ENCODE measurements at regions not wholly inside any gene's neighbourhood (a gene's known extent, or its start where the extent isn't known, plus 50 kb on each side); places are given as distances from the start of the nearest gene placed in this dataset.

DNA sequence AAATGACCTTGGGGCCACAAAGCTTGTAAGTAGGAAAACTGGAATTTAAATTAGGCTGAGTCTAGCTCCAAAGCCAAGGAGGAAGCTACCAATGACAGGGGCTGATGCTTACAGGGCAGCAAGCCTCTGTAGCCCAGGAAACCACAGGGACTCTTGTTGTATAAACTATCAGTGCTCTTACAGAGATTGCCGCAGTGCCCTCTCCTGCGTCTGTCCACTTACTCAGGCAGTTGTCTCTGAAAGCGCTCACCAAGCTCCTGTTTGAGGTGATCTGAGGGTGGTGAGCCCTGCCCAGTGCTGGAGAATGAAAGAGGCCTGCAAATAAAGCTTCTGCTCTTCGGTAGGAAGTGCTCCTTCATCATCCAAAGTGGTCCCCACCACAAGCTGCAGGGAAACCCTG, 498.8 kb downstream of the ARHGEF28 start:
- Mint-ChIP-seq H3K4me3 (no peak overlapping the region), H3K36me3 (no peaks in the 10 kb centered on the region), H3K4me1 (ENCODE audit: low read depth in 2 of 2) (no peaks in the 10 kb centered on the region), H3K9me3 (no peaks in the 10 kb centered on the region), H3K27me3 (peaks cover 9 to 24% of the 10 kb centered on the region in 2 donors), H3K27ac (no peak overlapping the region)
- ATAC-seq (no peak), DNase-seq (ENCODE audit: low spot score) (no peak)

DNA sequence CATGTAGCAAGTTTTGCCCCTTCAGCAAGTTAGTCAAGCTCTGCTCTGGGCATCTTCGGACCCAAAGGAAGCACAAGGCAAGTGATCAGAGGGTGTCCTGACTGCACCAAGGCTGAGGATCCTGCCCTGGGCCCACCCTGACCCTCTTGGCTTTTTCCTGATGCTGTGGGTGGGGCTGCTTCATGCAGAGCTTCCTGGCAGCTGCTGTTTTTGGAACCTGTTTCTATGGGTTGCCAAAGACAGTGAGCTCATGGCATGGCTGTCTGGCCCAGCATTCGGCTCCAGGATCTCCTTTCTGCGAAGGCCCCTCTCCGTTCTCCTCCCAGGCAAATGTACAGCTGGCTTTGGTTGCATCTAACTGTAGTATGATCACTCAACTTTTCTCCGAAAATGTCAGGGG, 497.9 kb downstream of the ARHGEF28 start:
- no peak for ATAC-seq
- Mint-ChIP-seq H3K4me1 (ENCODE audit: low read depth in 2 of 2) (no peaks in the 10 kb centered on the region), H3K27ac (no peak overlapping the region), H3K36me3 (no peaks in the 10 kb centered on the region), H3K9me3 (no peaks in the 10 kb centered on the region), H3K27me3 (peaks cover 11 to 24% of the 10 kb centered on the region in 2 donors), H3K4me3 (no peak overlapping the region)
- no peak for DNase-seq (ENCODE audit: low spot score)

DNA sequence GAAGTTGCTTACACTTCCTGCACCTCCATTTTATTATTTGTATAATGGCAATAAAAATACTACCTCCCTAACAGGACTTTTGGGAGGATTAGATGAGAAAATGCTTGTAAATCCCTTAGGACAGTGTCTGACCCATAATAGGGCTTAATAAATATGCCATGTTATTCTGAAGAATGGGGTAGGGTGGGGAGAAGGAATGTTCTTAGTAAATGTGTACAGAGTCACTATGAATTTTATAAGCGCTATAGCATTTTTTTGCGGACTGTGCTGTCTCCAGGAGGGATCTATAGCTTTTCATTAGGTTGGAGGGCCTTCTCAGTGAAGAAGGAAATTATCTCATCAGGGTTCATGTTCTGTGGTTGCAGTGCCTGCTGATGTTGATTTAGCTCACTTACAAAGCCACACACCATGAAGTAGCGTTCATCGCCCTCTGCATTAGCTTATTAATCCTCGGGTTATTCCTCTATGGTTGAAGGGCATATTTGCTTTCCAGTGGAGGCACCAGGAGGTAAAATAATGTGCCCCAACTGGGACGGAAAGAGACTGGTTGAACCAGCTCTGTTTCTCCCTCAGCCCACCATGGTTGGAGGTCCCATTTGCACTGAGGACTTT, 497.1 kb downstream of the ARHGEF28 start:
- Mint-ChIP-seq H3K27ac (no peak overlapping the region), H3K4me1 (ENCODE audit: low read depth in 2 of 2) (no peaks in the 10 kb centered on the region), H3K4me3 (no peak overlapping the region), H3K9me3 (no peaks in the 10 kb centered on the region), H3K36me3 (no peaks in the 10 kb centered on the region), H3K27me3 (peaks cover 5 to 15% of the 10 kb centered on the region in 2 donors)
- DNase-seq (ENCODE audit: low spot score) (no peak), ATAC-seq (no peak)

DNA sequence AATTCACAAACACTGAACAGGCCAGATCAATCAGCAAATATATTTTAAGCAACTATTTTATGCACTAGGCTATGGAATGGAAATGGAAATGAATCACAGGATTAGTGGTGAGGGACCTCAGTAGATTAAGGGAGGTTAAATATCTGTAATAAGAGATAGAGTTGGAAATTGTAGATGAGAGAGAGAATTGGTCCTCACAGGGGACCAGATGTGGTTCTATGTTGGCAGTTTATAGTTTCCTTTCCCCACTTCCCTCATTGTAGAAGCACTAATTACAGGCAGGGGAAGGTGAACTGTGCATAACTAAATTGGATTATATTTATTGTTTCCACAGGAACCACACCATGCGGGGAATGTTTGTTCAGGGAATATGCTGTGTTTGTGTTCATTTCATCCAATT, 496.2 kb downstream of the ARHGEF28 start:
- no peaks in the 10 kb centered on the region for H3K9me3 Mint-ChIP-seq
- ATAC-seq (no peak), DNase-seq (ENCODE audit: low spot score) (no peak)
- no peak overlapping the region for H3K4me3 Mint-ChIP-seq
- no peaks in the 10 kb centered on the region for H3K36me3 Mint-ChIP-seq
- peaks cover 5 to 11% of the 10 kb centered on the region in 2 donors for H3K27me3 Mint-ChIP-seq
- no peak overlapping the region for H3K27ac Mint-ChIP-seq
- no peaks in the 10 kb centered on the region for H3K4me1 Mint-ChIP-seq (ENCODE audit: low read depth in 2 of 2)

DNA sequence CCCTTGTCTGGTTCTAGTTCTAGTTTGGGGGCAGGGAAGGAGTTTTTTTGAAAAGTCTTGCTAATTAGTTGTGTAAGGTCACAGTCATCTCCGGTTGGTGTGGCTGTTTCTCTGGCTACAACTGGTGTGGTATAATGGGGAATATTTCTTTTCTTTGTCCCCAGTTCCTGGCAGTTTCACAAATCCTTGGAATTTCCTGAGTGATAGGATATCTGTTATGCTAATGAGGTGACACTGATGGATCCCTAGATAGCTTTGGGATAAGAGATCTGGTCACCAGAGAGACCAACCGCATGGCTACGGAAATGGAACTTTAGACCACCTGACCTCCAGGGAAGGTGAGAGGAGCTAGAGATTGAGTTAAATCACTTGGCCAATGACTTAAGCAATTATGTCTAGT, 494.6 kb downstream of the ARHGEF28 start:
- Mint-ChIP-seq H3K4me1 (ENCODE audit: low read depth in 2 of 2) (no peaks in the 10 kb centered on the region), H3K27me3 (peaks cover 8 to 14% of the 10 kb centered on the region in 2 donors), H3K27ac (no peak overlapping the region), H3K36me3 (no peaks in the 10 kb centered on the region), H3K9me3 (no peaks in the 10 kb centered on the region), H3K4me3 (no peak overlapping the region)
- no peak for DNase-seq (ENCODE audit: low spot score)
- no peak for ATAC-seq

DNA sequence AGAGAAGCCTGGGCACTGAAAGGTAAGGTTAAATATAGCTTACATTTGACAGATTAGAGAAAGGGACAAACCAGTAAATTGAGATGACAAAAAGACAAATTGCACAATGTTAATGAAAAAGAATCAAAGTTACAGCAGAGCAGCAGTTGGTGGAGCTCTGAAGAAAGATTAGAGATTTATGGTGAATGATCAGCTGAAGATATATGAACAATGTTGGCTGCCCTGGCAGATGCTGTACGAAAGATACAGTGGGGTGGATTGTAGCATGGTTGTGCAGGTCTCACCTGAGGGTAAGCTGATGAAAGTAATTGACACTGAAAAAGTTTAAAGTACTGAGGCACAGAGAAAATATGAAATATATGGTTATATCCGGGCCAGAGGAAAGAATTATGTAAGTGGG, 492.1 kb downstream of the ARHGEF28 start:
- Mint-ChIP-seq H3K27ac (no peak overlapping the region), H3K36me3 (no peaks in the 10 kb centered on the region), H3K4me1 (ENCODE audit: low read depth in 2 of 2) (no peaks in the 10 kb centered on the region), H3K4me3 (no peak overlapping the region), H3K9me3 (no peaks in the 10 kb centered on the region), H3K27me3 (peaks cover 6 to 27% of the 10 kb centered on the region in 2 donors)
- DNase-seq (ENCODE audit: low spot score) (no peak), ATAC-seq (no peak)

DNA sequence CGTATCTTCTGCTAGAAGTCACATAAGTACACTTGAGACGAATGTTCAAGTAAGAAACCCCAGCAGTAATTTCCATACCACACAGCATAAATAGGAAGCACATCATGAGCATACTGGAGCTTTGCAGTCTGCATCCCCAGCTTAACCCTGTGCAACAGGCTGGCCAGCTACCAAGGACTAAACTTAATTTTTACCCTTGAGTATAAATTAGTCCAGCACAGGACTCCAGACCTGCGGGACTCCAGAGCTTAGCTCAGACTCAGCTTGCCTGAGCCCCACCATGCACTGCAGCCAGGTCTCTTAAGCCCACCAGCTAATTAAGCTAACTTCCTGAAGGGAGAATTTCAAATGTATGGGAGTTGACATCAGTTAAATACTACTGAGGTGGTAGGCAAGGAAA, 491.0 kb downstream of the ARHGEF28 start:
- H3K27me3 Mint-ChIP-seq, result peaks cover 11 to 31% of the 10 kb centered on the region in 2 donors
- DNase-seq (ENCODE audit: low spot score), result no peak

DNA sequence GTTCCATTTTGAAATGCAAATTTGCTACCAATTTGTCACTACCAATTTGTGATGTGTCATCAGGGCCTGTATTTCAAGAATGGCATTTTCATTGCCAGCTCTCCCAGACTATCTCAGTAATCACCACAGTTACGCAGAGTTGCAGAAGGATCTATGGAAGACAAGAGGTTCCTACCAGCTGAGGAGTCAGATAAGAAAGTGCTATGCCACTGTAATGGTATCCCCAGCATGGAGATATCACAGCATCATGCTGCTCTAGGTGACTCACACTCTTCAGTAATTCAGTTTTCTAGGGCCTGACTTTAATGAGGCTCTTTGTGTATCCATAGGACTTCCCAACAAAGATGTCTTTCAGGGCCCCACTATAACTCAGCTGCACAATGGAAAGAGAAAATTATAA, 490.3 kb downstream of the ARHGEF28 start:
- H3K36me3 Mint-ChIP-seq, result no peaks in the 10 kb centered on the region
- H3K27me3 Mint-ChIP-seq, result peaks cover 15 to 27% of the 10 kb centered on the region in 2 donors
- H3K4me1 Mint-ChIP-seq (ENCODE audit: low read depth in 2 of 2), result no peaks in the 10 kb centered on the region
- no peaks in the 10 kb centered on the region for H3K9me3 Mint-ChIP-seq
- no peak for ATAC-seq
- H3K4me3 Mint-ChIP-seq, result no peak overlapping the region
- no peak overlapping the region for H3K27ac Mint-ChIP-seq
- DNase-seq (ENCODE audit: low spot score), result no peak

More for the DNA sequence above, 491.0 kb downstream of the ARHGEF28 start:
- Mint-ChIP-seq H3K27ac (no peak overlapping the region), H3K9me3 (no peaks in the 10 kb centered on the region), H3K4me1 (ENCODE audit: low read depth in 2 of 2) (no peaks in the 10 kb centered on the region), H3K36me3 (no peaks in the 10 kb centered on the region), H3K4me3 (no peak overlapping the region)
- ATAC-seq, result no peak

DNA sequence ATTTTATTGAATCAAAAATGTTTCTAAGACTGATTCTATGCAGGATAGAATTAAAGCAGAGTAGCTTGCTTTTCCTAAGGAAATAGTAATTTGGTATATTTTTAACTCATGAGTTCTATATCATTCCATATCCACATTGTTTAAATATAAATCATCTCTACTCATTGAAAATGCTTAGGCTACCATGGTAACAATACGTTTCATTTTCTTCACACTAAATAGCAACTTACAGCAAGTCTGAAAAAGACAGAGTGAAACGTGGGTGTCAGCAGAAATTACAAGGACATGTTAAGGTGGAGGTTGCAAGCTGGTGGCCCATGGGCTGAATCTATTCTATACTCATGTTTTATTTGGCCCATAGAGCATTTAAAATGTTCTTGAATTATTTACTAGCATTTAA, 487.9 kb downstream of the ARHGEF28 start:
- H3K27ac Mint-ChIP-seq, result no peak overlapping the region

DNA sequence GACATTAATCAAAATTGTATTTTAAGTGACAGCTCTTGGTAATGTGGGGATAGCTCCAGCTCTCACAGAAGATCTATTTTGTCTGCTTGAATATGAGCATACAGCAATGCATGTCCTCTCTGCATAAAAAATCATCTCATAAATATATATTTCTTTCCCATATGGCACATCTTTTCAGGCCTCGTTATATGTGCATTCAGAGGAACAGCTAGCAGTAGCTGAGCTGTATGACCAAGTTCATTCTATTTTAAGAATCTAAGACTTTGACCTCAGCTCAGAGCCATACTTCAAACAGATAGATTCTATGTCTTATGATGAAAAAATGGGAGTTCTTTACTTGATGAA, 487.2 kb downstream of the ARHGEF28 start:
- DNase-seq (ENCODE audit: low spot score) (no peak), ATAC-seq (no peak)
- no peaks in the 10 kb centered on the region for H3K36me3 Mint-ChIP-seq
- no peak overlapping the region for H3K27ac Mint-ChIP-seq
- H3K4me1 Mint-ChIP-seq (ENCODE audit: low read depth in 2 of 2), result no peaks in the 10 kb centered on the region
- no peak overlapping the region for H3K4me3 Mint-ChIP-seq
- peaks cover 19 to 35% of the 10 kb centered on the region in 2 donors for H3K27me3 Mint-ChIP-seq
- no peaks in the 10 kb centered on the region for H3K9me3 Mint-ChIP-seq

More for the DNA sequence above, 487.9 kb downstream of the ARHGEF28 start:
- H3K36me3 Mint-ChIP-seq, result no peaks in the 10 kb centered on the region
- H3K4me1 Mint-ChIP-seq (ENCODE audit: low read depth in 2 of 2), result no peaks in the 10 kb centered on the region
- H3K4me3 Mint-ChIP-seq, result no peak overlapping the region
- H3K9me3 Mint-ChIP-seq, result no peaks in the 10 kb centered on the region
- H3K27me3 Mint-ChIP-seq, result peaks cover 19 to 35% of the 10 kb centered on the region in 2 donors
- no peak for ATAC-seq
- DNase-seq (ENCODE audit: low spot score), result no peak

DNA sequence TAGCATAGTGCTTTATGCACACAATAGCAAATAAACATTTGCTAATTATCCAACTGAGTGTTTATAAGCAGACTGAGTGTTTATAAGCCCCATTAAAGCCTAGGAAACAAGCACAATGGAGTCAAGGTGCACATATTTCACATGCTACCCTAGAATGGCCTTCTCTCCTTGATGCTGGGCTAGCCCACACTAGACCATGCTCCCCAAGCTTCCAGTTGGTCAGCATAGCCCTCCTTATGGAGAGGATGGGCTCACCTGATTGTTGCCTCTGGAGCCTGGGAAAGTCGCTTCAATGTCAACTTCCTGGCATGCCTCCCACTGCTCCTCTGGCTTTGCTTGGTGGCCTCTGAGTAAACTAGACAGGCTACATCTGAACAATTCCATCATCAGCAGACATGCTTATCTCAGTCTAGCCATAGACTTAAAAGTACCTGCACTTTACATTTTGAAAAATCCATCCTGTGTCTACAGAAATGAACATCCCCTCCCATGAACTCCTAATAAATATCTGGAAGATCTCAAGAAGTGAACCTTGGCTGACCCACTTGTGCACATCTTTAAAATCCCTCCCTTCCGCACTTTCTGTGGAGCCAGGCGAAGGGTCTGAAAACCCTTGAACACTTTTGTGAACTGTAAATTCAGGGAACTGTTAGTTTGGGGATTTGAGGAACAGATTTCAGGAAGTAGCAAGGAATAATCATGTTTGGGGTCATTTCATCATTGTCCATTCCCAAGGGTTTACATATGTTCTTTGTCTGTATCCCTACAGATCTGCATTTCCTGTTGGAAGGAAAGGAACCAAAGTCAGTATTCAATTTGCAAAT, 486.6 kb downstream of the ARHGEF28 start:
- H3K9me3 Mint-ChIP-seq, result no peaks in the 10 kb centered on the region
- DNase-seq (ENCODE audit: low spot score) (no peak), ATAC-seq (peak in 1 of 2 donors; percentile 56)
- H3K27me3 Mint-ChIP-seq, result peaks cover 23 to 35% of the 10 kb centered on the region in 2 donors
- H3K36me3 Mint-ChIP-seq, result no peaks in the 10 kb centered on the region
- H3K4me3 Mint-ChIP-seq, result no peak overlapping the region
- H3K4me1 Mint-ChIP-seq (ENCODE audit: low read depth in 2 of 2), result no peaks in the 10 kb centered on the region
- H3K27ac Mint-ChIP-seq, result no peak overlapping the region

DNA sequence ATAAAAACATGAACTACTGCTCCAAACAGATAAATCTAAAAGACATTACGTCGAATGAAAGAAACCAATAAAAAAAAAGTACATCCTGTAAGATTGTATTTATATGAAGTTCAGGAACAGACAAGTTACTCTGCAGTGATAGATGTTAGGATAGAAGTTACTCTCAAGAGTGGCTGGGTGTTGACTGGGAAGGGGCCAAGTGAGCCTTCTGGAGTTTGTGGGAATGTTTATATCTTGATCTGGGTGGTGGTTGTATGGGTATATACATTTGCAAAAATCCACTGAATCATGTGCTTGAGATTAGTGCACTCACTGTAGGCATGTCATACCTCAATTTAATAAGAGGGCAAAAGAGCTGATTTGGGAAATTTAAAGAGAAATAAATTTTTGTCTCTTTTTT, 485.8 kb downstream of the ARHGEF28 start:
- H3K4me1 Mint-ChIP-seq (ENCODE audit: low read depth in 2 of 2), result no peaks in the 10 kb centered on the region
- peaks cover 27 to 35% of the 10 kb centered on the region in 2 donors for H3K27me3 Mint-ChIP-seq
- DNase-seq (ENCODE audit: low spot score) (no peak), ATAC-seq (no peak)
- no peak overlapping the region for H3K27ac Mint-ChIP-seq
- no peaks in the 10 kb centered on the region for H3K9me3 Mint-ChIP-seq
- H3K4me3 Mint-ChIP-seq, result no peak overlapping the region
- H3K36me3 Mint-ChIP-seq, result no peaks in the 10 kb centered on the region

DNA sequence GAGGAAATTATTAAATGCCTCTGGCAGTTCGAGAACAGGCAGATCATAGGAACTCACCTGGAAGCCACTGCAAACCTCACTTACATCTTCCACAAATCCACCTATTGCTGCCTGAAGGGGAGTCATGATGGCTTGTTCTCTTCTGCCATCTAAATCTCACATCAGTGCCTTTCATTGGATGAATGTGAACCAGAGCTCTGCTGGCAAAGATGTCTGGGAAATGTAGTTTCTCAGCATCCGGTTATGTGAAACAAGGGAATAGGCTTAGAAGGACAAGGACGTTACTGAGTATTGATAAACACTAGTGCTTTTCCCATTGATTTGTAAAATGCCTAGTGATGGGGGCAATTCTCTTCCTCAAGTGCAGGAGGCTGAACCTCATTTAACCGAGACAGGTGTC, 483.3 kb downstream of the ARHGEF28 start:
- Mint-ChIP-seq H3K36me3 (no peaks in the 10 kb centered on the region), H3K9me3 (no peaks in the 10 kb centered on the region), H3K27me3 (peaks cover 21 to 31% of the 10 kb centered on the region in 2 donors), H3K27ac (no peak overlapping the region), H3K4me1 (ENCODE audit: low read depth in 2 of 2) (no peaks in the 10 kb centered on the region), H3K4me3 (no peak overlapping the region)
- no peak for ATAC-seq
- no peak for DNase-seq (ENCODE audit: low spot score)

DNA sequence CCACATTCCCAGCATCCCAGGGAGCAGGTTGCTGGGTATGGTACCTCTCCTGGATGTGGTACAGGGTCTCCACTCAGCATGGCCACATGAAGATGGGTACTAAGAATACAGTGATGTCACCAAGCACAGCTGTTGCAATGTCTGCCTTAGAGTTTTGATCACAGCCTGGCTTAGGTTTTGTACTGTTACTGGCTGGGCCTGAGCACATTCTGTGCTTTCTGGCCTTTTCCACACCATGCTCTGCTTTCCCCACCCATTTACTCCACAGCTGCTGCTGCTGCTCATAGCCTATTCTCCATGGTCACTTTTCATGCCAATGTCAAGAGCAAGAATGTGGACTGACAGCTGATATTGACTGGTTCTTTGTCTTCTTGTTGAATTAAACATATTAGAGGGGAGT, 481.9 kb downstream of the ARHGEF28 start:
- no peaks in the 10 kb centered on the region for H3K36me3 Mint-ChIP-seq
- DNase-seq (ENCODE audit: low spot score) (no peak), ATAC-seq (no peak)
- H3K27ac Mint-ChIP-seq, result no peak overlapping the region
- no peak overlapping the region for H3K4me3 Mint-ChIP-seq
- peaks cover 17 to 33% of the 10 kb centered on the region in 2 donors for H3K27me3 Mint-ChIP-seq
- no peaks in the 10 kb centered on the region for H3K4me1 Mint-ChIP-seq (ENCODE audit: low read depth in 2 of 2)
- no peaks in the 10 kb centered on the region for H3K9me3 Mint-ChIP-seq
